HG02588 (cell line): ENCODE measurements at regions not wholly inside any gene's neighbourhood (a gene's known extent, or its start where the extent isn't known, plus 50 kb on each side); places are given as distances from the start of the nearest gene placed in this dataset.

Experiments
- ATAC-seq: cut with Tn5 transposase; IDR thresholded peaks from one replicate; pipeline ENCODE4 v1.9.1; 2021; ENCODE audit warnings: mild to moderate bottlenecking, moderate library complexity; ENCODE audit not compliant: unreplicated experiment

DNA sequence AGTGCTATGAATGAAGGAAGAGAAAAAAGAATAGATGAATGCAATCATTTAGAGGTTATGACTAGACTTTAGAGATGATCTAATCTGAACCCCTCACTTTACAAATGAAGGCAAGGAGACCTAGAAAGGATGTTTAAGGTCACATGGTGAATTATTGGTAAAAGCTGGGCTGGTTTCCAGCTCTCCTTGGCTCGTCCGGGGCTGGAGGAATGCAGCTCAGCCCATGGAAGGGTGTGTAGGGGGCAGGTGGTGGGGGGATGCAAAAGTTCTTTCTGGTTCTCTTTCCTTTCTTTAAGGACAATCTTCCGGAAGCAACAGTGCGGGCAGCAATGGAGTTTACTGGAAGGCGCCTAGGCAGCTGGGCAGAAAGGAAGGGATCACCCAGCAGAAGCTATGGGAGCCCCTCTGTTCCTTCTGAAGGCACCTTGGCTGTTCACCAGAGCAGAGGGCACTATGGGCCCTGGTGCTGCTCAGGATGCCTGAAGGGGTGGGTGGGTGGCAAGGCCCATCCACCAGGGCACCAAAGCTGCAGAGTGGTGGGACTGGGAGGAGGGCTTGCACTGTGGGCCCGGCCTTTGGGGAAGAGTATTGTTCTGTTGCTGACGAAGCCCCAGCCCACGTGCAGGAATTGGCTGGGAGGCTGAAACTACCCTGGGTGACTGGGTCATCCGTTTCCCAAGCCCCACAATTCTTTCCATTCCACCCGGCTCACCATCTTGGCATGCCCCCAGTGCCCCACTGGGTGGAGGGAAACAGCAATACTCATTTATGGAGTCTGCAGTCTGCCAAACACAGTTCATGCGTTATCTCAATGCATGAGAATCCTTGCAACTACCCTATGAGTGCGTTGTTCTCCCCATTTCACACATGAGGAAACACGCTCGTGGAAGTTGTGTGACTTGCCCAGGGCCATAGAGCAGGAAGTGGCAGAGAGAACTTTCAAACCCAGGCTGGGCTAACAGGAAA lies 78.2 kb downstream of the IRF2BPL start:
- no peak for ATAC-seq

DNA sequence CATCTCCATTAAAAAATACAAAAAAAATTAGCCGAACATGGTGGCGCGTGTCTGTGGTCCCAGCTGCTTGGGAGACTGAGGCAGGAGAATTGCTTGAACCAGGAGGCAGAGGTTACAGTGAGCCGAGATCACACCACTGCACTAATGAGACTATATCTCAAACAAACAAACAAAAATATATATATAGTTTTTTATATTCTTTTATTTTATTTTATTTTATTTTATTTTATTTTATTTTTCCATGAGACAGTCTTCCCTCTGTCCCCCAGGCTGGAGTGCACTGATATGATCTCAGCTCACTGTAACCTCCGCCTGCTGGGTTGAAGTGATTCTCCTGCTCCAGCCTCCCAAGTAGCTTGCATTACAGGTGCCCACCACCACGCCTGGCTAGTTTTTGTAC lies 79.5 kb downstream of the IRF2BPL start:
- ATAC-seq, result no peak

DNA sequence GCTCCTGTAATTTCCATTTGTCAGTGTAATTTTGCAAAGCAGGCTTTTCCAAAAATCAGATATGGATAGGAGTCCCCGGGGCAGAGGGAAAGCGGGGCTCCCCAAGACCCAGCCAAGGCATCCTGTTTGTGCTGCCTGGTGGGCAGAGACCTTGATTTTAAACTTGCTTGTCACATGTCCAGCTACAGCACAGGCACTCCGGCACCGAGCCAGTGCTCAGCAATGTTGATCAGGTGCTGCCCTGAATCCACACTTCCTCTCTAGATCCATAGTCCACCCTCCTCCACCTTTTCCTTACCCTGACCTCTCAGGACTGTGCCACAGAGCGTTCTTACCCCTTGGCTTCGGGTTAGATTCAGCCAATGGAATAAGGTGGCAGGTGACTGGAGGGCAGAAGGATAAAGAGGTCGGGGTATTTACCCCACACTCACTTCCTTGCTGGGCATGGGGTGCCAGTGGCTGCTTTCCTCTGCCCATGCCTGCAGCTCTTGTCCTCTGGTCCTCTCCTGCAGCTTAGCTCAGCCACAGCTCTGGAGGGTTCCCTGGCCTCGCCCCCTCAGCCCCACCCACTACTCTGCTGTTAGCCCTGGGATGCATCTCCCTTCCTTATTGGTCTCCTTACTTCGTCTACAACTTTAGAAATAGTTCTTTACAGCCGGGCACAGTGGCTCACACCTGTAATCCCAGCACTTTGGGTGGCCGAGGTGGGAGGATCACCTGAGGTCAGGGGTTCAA lies 80.1 kb downstream of the IRF2BPL start:
- ATAC-seq, result no peak

DNA sequence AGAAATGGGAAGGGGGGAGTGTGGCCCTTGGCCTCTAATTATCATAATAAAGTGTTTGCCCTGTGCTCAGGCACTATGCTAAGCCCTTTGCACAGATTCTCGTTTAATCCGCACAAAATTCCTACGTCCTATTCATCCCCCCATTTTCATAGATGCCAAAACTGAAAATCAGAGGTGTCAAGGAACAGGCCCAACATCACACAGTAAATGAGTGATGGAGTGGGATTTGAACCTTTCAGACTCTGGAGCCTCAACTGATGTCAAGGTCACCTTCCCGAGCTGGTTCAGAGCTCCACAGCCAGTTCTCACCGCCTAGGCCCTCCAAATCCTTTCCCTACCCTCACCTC lies 80.7 kb downstream of the IRF2BPL start:
- no peak for ATAC-seq

DNA sequence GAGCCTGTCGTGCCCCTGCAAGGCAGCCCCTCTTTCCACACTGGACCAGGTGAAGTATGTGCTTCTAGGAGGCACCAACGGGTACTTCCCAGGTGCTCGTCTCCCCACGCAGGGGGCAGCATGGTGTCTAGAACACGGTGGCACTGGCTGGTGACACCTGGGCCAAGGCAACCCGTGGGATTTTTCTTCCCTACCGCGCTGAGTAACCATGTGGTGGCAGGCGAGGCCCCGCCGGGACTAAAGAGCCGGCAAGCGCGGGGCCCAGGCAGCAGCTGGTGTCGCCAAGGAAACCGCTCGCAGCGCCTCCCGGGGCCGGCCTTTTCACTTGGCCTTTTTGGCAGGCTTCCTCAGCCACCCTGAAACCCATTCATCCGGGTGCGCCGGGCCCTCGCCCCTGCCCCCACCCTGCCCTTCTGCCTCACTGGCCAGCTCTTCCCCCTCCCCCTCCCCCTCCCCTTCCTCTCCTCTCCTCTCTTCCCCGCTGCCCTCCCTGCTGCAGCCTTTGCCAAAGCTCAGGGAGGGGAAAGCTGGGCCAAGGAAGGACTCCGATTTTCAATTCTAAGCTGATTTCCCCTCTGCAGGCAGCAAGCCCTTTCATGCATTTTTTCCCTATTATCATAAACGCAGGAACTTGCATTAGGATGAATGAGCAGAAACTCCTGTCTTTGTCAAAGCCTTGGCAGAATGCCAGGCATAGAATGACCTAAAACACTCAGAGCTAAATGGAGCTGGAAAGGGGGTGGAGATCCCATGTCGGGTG lies 81.2 kb downstream of the IRF2BPL start:
- ATAC-seq, result peak; percentile 88

DNA sequence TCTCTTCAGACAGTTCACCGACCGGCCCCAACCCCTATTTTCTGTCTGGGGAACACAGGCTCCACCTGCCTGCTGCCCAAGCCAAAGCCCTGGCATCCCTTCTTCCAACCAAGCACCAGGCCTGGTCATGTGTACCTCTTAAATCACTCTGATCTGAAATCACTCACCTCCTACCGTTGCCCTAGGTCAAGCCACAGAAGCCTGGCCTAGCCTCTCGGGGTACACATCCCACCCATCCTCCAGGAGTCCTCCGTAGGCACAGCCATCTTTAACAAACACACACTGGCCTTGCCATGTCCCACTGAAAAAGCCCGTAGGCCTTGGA lies 81.8 kb downstream of the IRF2BPL start:
- ATAC-seq, result peak; percentile 7

DNA sequence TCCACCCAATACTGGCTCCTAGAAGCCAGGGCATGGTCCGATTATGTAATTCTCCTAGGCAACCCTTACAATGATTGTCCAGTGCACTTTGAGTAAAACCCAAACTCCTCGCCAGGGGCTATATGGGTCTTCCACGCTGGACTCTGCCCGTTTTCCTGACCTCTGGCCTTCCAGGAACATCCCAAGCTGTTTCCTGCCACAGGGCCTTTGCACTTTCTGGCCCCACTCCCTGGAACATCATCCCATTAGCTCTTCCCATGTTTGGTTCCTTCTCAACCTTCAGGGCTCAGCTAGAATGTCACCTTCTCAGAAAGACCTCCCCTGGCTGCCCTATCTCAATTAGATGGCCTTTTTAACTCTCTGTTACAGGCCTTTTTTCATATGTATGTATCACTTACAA lies 85.4 kb downstream of the IRF2BPL start:
- no peak for ATAC-seq

DNA sequence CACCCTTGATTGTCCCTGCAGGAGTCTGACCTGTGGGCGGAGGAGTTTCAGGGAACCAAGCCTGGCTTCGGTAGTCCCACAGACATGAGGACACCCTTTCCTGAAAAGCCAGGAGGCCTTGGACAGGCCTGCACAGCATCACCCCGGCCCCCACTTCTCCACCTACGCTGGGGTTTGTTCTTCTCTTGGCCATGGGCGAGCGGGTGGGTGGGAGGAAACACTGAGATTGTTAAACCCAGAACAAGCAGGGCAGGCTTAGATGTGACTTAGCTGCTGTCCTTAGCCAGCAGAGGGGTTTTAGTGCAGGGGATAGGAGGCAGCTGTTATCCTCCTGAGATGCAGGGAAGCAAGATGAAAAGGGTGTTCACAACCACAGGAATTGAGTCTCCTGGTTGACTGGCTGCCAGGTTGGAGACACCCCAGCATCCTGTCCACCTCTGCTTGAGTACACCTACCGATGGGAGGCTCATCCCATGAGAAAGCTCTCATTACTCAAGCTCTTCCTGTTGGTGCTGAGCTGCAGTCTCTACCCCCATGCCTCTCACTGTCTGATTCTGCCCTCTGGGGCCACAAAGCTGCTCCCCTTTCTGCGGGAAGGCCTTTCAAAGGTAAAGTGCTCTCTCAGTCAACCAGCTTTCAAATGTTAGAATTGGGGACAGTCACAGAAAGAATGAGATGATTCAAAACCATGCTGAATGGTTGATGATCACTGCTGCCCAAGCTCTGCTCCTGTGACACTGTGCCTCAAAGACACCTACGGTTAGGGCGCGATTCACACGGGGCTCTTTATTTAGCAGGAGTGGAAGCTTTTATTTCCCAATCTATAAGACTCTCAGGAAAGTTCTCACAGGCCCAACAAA lies 86.3 kb downstream of the IRF2BPL start:
- no peak for ATAC-seq

DNA sequence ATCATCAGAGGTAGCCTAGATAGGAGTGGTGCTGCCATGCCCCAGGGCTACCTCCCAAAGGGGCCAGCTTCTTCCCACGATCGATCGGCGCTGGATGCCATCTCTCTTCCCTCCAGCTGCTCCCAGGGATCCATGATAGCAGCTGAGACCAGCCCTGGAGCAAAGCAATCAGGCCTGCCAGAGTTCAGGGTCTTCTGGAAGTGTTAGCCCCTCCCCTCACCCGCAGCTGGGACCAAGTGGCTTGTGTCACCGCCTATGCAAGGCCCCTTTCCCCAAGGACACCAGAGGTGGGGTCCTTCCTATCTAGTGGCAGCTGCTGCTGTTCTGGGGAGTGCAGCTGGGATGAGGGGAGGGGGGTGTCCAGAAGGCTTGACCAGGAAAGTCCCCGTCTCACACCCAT lies 87.0 kb downstream of the IRF2BPL start:
- no peak for ATAC-seq

DNA sequence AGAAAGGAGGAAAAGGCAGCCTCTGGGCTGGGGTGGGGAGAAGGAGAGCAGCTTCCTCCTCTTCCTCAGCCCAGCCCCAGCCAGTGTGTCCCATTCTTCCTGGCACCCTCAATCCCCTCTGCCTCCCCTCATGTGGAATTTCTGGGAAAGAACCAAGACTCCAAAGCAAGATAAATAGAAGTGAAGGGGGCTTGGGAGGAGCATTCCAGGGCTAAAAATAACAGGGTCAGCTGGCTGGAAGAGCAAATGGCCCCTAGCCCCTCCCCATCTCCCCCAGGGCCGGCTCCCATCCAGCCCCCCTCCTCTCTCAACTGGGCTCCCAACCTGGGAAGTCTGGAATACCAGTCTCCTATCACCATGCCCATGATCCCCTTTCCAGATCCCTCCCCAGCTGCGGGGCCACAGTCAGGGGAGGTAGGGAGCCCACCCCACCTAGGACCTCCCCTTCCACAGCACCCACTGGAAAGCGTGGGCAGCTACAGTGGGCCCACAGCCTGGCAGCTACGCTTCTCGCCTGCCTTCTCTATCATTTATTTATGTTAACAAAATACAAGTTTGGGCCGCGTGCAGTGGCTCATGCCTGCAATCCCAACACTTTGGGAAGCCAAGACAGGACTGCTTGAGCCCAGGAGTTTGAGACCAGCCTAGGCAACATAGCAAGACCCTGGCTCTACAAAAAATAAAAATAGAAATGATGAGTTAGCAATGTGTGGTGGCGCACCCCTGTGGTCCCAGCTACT lies 88.3 kb downstream of the IRF2BPL start:
- ATAC-seq, result no peak

DNA sequence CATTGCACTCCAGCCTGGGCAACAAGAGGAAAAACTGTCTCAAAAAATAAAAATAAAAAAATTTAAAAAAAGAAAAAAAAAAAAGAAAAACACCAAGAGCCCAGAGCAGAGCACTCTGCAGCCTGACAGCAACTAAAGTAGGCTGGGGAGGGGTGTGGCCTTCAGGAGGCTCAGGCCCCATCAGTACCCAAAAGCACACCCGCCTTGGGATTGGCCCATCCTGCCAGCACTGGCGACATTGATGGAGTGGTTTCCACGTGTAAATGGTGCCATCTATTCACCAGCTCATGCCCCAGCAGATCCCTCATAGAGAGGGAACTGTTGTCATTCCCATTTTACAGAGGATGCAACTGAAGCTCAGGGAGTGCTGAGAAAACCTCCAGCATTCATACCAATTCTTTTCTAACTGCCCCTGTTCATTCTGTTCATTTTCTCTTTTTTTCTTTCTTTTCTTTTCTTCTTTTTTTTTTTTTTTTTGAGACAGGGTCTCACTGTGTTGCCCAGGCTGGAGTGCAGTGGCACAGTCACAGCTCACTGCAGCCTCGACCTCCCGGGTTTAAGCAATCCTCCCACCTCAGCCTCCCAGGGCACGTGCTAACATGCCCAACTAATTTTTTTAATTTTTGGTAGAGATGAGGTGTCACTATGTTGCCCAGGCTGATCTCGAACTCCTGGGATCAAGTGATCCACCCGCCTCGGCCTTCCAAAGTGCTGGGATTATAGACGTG lies 89.3 kb downstream of the IRF2BPL start:
- ATAC-seq, result no peak

DNA sequence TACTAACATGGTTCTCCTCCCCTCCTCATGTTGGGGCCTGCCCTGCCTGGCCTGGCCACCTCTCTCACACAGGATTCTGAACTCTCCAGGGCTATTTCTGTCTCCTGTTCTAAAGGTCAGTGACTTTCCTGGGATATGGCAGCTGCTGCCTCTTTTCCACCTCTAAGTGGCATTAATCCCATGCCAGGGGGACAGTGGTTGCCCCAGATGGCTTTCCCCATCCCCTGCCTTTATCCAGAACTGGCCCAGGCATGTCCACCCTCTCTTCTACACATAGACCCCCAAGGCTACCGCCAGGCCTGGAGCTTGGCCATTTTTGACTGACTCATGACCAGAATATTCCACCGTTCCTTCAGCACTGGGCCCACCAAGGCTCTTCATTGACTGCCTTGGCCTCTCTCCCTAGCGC lies 90.4 kb downstream of the IRF2BPL start:
- ATAC-seq, result no peak

DNA sequence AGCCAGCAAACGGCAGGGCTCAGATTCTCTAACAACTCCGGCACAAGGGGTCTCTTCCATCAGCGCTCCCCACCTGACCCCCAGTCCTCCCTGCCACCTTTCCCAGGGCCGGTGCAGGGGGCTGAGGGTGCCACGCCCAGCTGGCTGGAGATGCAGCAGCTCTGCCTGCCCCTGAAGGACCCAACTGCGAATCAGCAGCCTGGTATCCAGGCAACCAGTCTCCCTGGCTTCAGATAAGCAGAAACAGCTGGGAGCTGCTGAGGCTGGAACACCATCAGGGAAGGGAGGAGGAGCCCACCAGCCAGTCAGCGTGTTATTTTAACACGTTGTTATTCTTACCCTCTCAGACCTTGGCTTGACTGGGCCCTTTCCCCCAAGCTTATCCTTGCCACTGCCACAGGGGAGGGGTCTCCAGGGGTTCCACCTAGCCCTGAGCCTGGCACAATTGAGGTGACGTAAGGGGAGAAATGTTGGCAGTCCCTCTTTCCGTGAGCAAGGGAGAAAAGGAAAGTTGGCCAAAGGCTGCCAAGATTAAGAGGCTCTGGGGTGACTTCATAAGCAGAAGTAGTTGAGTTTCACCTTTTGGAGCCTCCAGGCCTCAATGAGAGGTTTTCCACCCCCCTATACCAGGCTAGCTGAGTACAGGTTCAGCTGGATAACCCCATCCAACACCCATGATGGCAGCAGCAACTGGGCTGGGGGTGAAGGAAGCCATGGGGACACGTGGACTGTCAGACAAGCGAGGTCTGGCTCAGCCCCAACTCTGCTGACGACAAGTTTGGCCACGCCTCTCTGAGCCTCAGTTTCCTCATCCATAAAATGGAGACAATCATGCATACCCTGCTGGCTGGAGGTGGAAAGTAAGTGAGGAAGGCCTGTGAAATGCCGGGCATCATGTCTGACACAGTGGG lies 91.1 kb downstream of the IRF2BPL start:
- no peak for ATAC-seq

DNA sequence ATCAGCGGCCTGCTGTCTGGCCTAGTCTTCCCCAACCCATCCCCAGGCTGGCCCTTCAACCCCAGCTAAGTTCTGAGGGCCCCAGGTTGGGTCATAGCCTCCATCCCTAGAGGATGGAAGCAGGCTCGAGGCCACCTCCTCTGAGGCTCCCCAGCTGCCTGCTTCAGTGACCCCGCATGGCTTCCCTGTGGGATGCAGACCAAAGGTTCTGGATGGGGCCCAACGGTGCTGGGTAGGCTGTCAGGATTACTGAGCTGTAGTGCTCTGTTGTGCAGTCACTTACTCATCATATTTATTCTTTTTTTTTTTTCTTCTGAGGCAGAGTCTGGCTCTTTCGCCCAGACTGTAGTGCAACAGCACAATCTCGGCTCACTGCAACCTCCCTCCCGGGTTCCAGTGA lies 92.0 kb downstream of the IRF2BPL start:
- no peak for ATAC-seq

DNA sequence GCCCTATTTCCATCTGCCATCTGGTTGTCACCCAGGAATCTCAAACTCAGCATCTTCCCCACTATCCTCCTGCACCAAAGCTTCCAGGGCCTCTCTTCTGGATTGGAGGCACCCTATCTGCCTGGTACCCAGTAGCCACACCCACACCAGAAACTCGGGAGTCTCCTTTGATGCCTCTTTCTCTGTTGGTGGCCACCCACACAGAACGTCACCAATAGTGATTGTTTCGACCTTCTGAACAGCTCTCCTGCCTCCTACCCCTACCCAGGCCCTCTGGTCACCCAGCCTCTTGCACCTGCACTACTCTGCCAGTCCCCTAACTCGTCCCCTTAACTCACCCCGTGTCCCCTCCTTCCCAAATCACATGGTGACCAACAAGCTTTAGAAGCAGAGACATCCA lies 95.0 kb downstream of the IRF2BPL start:
- no peak for ATAC-seq

DNA sequence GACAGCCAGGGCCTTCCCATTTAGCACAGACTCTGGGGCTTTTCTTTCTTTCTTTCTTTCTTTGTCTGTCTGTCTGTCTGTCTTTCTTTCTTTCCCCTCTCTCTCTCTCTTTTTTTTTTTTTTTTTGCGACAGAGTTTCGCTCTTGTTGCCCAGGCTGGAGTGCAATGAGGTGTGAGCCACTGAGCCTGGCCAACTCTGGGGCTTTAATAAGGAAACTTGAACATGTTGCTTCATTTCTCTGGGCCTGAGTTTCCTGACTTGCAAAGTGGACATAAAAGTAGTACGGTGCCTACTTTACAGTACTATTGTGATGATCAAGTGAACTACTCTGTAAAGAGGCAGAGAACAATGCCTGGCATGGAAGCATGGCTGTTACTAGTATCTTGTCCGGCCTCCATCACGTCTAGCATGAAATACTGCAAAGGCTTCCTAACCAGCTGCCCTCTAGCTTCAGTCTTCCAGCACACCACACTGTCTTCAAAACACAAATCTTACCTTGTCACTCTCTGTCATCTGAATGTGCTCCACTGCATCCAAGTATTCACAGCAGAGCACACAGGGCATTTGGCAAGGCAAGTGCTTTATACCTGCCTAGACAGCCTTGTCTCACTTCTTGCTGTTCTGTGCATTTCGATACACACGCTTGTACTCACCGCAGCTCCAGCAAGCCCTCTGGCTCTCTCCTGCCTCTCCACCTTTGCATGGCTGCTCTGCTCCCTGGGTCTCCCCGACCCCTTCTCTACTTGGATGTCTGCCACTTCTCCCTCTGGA lies 96.7 kb downstream of the IRF2BPL start:
- no peak for ATAC-seq

DNA sequence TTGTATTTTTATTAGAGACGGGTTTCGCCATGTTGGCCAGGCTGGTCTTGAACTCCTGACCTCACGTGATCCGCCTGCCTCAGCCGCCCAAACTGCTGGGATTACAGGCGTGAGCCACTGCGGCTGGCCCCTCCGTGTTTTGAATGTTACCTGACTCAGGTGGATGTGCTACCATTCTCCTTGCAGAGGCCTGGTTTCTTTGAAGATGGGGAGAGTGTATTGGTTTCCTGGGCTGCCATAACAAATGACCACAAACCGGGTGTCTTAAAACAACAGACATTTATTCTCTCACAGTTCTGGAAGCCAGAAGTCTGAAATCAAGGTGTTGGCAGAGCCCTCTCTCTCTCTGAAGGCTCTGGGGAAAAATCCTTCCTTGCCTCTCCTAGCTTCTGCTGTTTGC lies 98.0 kb downstream of the IRF2BPL start:
- no peak for ATAC-seq

DNA sequence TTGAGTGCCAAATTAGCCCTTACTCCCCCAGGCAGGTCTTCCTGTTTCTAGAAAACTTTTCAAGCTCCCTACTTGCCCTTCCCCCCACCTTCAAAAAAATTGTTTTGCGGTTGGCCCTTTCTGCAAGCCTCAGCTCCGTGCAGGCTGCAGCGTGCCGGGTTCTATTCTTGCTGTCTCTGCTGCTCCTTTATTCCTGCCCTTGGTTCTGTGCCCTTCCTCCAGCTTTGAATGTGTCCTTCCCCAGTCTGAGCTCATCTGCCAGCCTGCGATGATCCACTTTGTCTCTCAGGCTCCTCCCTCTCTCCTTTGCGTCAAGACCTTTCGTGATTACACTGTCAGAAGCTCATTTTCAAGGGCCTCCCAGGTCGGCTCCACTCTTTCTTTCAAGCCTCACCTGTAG lies 98.6 kb downstream of the IRF2BPL start:
- no peak for ATAC-seq
